ENCODE measurements at regions not wholly inside any gene's neighbourhood (a gene's known extent, or its start where the extent isn't known, plus 50 kb on each side); places are given as distances from the start of the nearest gene placed in this dataset.
"Not testable (repeated sequence)": the region's sequence is repeated elsewhere in the genome, so short reads cannot be mapped to it uniquely, and the experiment has no call there.

- 50 to 84% methylated on average over 2 to 3 of the region's 3 CpGs for WGBS, 2 donors (ENCODE audit: low coverage in 1 of 2)
- in situ Hi-C loops (cut with MboI; ENCODE audit: low pct_ligation_motif_present in 1 of 4, low pct_unique_long_range_greater_than_20kb in 1 of 4, low sequenced_read_pairs in 3 of 4) = no loop called here
- Histone ChIP-seq H3K4me3 (no peak overlapping the region), H3K27me3 (no peaks in the 10 kb centered on the region), H3K4me1 (peaks cover 0 to 4% (median 0%) of the 10 kb centered on the region in 4 donors), H3K27ac (no peak overlapping the region), H3K36me3 (no peaks in the 10 kb centered on the region), H3K9me3 (no peaks in the 10 kb centered on the region)
- no peak for DNase-seq
- TF ChIP-seq POLR2AphosphoS5 (IDR thresholded peaks at IDR 0.05) (no peak), EP300 (IDR thresholded peaks at IDR 0.05; ENCODE audit: low read depth) (no peak), CTCF (IDR thresholded peaks at IDR 0.05) (no peak), POLR2A (IDR thresholded peaks at IDR 0.05) (no peak)
- intact Hi-C loops (cut with DNase I; ENCODE audit: low total_unique reads) = no loop called here
These were observed 133.7 kb downstream of the ATL2 start for GRCh38 chr2:38243186-38243880.

- Histone ChIP-seq H3K27me3 (peaks cover under 1% of the 10 kb centered on the region), H3K4me1 (no peaks in the 10 kb centered on the region), H3K36me3 (no peaks in the 10 kb centered on the region), H3K27ac (no peak overlapping the region), H3K9me3 (no peaks in the 10 kb centered on the region), H3K4me3 (no peak overlapping the region)
- TF ChIP-seq POLR2AphosphoS5 (IDR thresholded peaks at IDR 0.05) = no peak
- TF ChIP-seq EP300 (IDR thresholded peaks at IDR 0.05; ENCODE audit: low read depth) = no peak
- in situ Hi-C loops (cut with MboI; ENCODE audit: low pct_ligation_motif_present in 1 of 4, low pct_unique_long_range_greater_than_20kb in 1 of 4, low sequenced_read_pairs in 3 of 4) (no loop called here), intact Hi-C loops (cut with DNase I; ENCODE audit: low total_unique reads) (no loop called here)
- WGBS, 2 donors (ENCODE audit: low coverage in 1 of 2) = 84% methylated on average over 10 of the region's 10 CpGs; no CpG with 5 or more reads in 1 of the 2 donors
- no peak for DNase-seq
These were observed 137.6 kb downstream of the ATL2 start for GRCh38 chr2:38239452-38239851.

- DNase-seq; H3K9me3 ChIP-seq; H3K4me3 ChIP-seq; H3K27ac ChIP-seq; in situ Hi-C loops (cut with MboI; ENCODE audit: low pct_ligation_motif_present in 1 of 4, low pct_unique_long_range_greater_than_20kb in 1 of 4, low sequenced_read_pairs in 3 of 4); H3K36me3 ChIP-seq; H3K27me3 ChIP-seq; H3K4me1 ChIP-seq; intact Hi-C loops (cut with DNase I; ENCODE audit: low total_unique reads): not testable (repeated sequence)
- WGBS, 2 donors (ENCODE audit: low coverage in 1 of 2) = 92 to 93% methylated on average over 5 of the region's 5 CpGs
These were observed 138.4 kb downstream of the ATL2 start for GRCh38 chr2:38238705-38239104.

DNA sequence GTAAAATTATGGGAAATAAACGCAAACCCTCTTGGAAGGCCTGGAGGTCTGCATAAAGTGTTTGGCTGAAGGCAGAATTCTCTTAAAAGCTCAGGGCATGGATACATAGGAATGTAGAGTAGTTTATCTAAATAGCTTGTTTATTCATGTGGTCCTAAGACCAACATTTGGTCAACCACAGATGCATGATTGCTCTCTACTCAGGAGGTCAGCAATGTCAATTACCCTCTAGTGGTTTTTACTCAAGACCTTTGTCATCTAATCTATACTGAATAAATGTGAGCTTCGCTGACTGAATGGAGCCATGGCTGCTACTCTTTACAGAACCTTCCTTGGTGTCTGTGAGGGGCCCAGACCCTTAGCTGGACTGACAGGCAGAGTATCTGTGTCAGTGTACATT is 139.8 kb downstream of the ATL2 start:
- H3K4me1 ChIP-seq = no peaks in the 10 kb centered on the region
- in situ Hi-C loops (cut with MboI; ENCODE audit: low pct_ligation_motif_present in 1 of 4, low pct_unique_long_range_greater_than_20kb in 1 of 4, low sequenced_read_pairs in 3 of 4) (no loop called here), intact Hi-C loops (cut with DNase I; ENCODE audit: low total_unique reads) (no loop called here)
- no peak overlapping the region for H3K27ac ChIP-seq
- no peak for DNase-seq
- no peak overlapping the region for H3K4me3 ChIP-seq
- no peaks in the 10 kb centered on the region for H3K9me3 ChIP-seq
- no peak for TF ChIP-seq EP300 (IDR thresholded peaks at IDR 0.05; ENCODE audit: low read depth)
- no peak for TF ChIP-seq CTCF (IDR thresholded peaks at IDR 0.05)
- TF ChIP-seq POLR2A (IDR thresholded peaks at IDR 0.05) = no peak
- no peak for TF ChIP-seq POLR2AphosphoS5 (IDR thresholded peaks at IDR 0.05)
- H3K36me3 ChIP-seq = no peaks in the 10 kb centered on the region
- WGBS, 2 donors (ENCODE audit: low coverage in 1 of 2) = 83 to 94% methylated on average over 1 to 2 of the region's 2 CpGs
- H3K27me3 ChIP-seq = peaks cover 7% of the 10 kb centered on the region

DNA sequence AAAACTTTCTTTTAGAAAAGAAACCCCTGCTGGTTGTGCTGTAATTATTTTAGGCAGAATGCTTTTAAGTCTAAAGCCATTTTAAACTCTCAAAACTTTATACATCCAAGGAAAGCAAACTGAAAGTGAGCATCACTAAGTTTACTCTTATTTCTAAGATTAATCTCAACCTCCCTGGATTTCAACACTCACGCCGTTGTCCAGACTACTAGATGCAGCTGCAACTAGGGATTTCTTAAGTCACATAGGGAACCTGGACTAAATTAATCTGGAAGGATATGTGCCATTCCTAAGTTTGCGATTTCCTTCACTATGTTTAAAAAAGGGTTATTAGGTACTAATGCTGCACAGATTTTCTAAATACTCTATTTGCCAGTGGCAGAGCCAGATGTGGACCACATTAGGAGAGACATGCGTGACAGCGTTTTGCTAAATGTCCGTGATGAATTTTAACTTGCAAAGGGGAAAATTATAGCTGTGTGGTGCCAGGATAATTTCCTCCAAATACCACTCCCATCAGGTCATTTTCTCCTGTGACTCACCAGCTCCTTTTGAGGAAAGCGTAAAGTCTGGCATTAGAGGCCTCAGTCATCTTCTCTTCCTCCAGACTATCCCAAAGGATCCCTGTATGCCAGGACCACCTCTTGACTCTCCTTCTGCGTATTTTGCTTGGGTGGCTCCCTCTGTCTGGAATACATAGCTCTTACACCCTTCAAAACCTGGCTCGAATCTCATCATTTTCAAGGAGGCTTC is 143.7 kb downstream of the ATL2 start:
- no peak for DNase-seq
- Histone ChIP-seq H3K36me3 (no peaks in the 10 kb centered on the region), H3K4me3 (no peak overlapping the region), H3K9me3 (no peaks in the 10 kb centered on the region), H3K27me3 (peaks cover 7% of the 10 kb centered on the region), H3K4me1 (no peaks in the 10 kb centered on the region), H3K27ac (peak overlapping the region in 2 of 4 donors; percentile 7 to 27)
- TF ChIP-seq EP300 (IDR thresholded peaks at IDR 0.05; ENCODE audit: low read depth) (no peak), CTCF (IDR thresholded peaks at IDR 0.05) (no peak), POLR2AphosphoS5 (IDR thresholded peaks at IDR 0.05) (no peak), POLR2A (IDR thresholded peaks at IDR 0.05) (no peak)
- intact Hi-C loops (cut with DNase I; ENCODE audit: low total_unique reads) (no loop called here), in situ Hi-C loops (cut with MboI; ENCODE audit: low pct_ligation_motif_present in 1 of 4, low pct_unique_long_range_greater_than_20kb in 1 of 4, low sequenced_read_pairs in 3 of 4) (no loop called here)
- WGBS, 2 donors (ENCODE audit: low coverage in 1 of 2) = 84 to 87% methylated on average over 8 to 9 of the region's 9 CpGs
